ENCODE measurements at regions not wholly inside any gene's neighbourhood (a gene's known extent, or its start where the extent isn't known, plus 50 kb on each side); places are given as distances from the start of the nearest gene placed in this dataset.
A peak's percentile ranks its signal among the peaks of the same experiment; 100 is the strongest.

DNA sequence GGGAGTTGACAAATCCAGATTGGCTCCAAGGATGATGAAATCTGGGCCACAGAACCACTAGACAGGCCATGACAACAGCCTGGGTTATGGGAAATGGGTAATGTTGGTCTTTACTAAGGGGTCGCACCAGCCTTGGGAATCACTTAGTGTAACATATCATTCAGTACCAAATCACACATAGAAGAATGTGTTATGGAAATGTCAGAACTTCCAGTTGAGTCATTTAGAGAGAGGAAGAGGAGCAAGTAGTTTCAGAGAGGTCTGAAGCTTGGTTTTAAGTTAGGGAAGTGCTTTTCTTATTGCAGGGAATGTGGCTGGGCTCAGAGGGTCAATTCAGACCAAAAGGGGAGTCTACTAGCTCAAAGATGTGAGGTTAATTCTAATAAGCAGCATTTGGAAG is 241.6 kb upstream of the ZPLD1 start:
- no peak for DNase-seq

DNA sequence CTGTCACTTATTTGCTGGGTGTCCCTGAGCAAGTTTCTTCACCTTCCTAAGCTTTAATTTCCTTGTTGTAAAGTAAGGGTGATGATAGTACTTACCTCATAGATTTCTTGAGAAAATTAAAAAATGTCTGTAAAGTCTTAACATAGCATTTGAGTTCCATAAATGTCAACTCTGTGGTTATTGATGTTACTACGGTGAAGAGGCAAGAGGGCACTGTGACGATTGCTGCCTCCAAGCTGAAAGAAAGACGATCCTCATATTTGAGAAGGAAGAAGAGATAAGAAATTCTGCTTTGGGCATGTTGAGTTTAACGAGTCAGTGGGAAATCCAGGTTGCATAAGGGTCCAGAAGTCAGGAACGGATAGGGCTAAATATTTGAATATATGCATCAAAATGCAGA is 240.8 kb upstream of the ZPLD1 start:
- DNase-seq, result no peak

DNA sequence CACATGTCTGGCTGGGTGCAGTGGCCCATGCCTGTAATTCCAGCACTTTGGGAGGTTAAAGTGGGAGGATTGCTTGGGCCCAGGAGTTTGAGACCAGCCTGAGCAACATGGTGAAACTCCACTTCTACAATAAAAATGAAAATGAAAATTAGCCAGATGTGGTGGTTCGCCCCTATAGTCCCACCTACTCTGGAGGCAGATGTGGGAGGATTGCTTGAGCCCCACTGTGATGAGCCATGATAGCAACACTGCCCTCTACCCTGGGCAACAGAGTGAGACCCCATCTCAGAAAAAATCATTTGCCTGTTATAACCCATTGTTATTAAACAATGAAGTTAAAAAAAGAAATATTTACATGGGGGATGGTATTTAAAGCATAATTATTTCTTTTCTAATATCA is 240.1 kb upstream of the ZPLD1 start:
- no peak for DNase-seq

DNA sequence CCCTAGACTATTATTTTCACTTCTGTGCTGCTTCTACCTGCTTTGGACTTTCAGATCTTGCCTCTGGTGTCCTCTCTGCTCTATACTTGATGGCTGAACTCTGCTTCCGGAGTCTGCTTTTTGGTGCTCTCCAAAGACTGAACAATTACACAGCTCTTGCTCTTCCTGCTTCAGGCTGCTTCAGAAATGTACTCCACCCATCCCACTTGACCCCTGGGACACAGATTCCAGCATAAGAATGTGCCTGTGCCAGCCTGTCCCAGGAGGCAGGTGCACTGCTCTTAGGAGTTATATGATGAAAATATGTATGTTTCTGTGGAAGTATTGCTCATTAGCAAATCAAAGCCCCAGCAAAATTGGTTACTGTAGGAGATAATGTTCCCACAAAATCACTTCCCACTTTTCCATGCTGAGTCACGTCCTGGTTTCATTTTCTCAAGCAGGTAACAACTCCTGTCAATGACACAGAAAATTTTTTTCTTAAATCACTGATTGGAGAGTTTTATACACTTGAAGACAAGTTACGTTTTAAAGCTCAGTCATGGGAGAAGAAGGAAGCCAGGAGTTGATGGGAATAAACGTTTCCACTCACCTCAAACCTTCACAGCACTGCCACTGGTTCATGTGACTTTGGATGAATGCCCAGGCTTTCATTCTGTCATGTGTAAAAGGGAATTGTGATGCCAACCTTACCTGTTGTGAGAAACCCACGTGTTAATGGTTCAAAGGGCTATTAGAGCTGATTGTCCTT is 239.4 kb upstream of the ZPLD1 start:
- no peak for DNase-seq

DNA sequence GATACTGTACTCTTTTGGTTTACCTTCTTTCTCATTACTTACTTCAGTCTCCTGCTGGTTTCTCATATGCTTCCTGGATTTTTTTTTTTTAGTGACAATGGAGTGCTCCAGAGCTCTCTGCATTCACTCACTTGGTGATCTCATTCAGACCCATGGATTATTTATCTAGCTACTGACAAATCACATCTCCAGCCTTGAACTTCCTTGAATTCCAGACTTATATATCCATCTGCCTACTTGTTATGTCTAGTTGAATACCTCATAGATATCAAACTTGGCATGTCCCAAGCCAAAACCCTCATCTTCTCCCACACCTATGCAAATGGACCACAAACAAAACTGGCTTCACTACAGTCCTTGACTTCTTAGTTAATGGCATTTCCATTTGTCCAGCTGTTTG is 234.7 kb upstream of the ZPLD1 start:
- DNase-seq, result no peak

- DNase-seq, result no peak
Observed at GRCh38 chr3:102200560-102200959, 234.3 kb upstream of the ZPLD1 start.

DNA sequence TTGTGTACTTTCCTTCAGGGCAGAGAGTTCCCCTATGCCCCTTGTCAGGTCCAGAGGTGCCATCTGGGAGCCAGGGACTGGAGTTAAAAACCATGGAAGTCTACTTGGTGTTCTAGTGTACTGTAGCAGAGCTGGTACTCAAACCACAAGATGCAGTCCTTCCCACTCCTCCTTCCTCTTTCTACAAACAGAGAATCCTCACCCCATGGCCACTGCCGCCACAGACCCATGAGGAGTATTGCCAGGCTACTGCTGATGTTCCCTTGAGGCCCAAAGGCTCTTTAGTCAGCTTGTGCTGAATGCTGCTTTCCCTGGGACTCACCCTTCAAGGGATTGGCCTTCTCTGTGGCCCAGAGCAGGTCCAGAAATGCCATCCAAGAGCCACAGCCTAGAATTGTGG is 229.2 kb upstream of the ZPLD1 start:
- no peak for DNase-seq

DNA sequence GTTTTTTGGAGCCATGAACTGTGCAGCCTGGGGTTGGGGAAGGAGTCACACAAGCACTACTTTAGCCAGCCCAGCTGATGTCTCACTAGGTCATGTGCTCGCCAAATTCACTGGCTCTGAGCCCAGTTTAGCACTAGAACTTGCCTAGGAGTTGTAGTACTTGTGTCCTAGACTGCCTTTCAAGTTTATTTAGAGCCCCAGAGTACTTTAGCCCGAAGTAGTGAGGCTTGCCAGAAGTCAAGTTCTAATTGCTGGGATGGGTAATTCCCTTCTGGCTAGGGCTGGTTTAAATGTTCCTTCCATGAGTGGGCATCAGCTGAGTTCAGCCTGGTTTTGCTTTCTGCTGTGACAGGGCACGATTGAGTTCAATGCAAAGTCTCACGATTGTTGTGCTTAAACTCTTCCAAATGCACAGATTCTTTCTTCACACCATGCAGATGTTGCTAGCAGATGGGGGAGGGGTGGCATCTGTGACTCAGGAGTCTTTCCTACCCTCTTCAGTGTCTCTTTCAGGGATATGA is 228.2 kb upstream of the ZPLD1 start:
- DNase-seq, result no peak

GRCh38 chr3:102207151-102207571 is 227.7 kb upstream of the ZPLD1 start:
- DNase-seq, result no peak

- no peak for DNase-seq
Observed at GRCh38 chr3:102215166-102215565, 219.6 kb upstream of the ZPLD1 start.

GRCh38 chr3:102223132-102223531 is 211.7 kb upstream of the ZPLD1 start:
- DNase-seq, result no peak

GRCh38 chr3:102224171-102224570 is 210.6 kb upstream of the ZPLD1 start:
- no peak for DNase-seq

DNA sequence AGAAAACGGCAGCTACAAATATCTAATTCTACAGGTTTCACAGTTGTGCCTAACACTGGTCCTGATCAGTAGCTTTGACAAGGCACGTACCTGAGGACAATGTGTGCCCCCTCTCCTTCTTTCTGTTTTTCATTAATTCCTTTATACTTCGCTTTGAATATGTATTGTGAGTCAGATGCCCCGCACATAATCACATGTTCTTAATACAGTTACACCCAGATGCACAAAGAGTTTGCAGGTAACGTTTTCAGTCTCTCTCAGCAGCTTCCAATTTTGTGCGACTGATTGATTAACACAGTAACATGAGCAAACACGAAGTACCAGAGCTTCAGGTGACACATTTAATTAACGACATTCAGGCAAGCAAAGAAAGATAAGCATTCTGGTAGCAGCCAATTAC is 209.8 kb upstream of the ZPLD1 start:
- no peak for DNase-seq

GRCh38 chr3:102225407-102226132 is 209.2 kb upstream of the ZPLD1 start:
- DNase-seq, result no peak

GRCh38 chr3:102226463-102226862 is 208.4 kb upstream of the ZPLD1 start:
- no peak for DNase-seq

DNA sequence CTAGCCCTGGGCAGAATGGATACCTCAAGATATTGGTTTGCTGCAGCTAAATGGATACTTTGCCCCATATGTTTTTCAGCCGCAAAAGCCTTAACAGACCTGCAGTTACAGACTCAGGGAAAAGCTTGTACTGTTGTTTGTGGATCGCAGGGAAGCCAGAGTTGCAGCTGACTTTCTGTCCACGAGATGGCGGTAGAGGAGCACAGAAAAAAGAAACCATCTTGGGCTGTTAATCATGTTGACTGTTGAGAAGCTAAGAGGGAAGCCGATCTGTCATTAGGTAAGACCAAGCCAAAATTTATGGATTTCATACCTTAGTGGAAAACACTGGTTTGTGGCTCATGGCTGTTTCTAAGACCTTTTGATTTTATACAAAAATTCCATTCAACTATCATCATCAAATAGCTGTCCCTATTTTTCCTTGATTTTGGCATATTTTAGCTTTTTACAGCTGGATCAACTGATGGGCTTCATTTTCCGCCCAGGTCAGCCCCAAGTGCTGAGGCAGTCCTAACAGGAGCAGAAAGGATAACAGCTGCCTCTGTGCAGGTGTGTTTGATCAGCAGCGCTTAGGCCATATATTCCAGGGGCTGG is 205.7 kb upstream of the ZPLD1 start:
- peak; percentile 71 for DNase-seq

- no peak for DNase-seq
Observed at GRCh38 chr3:102230057-102230456, 204.8 kb upstream of the ZPLD1 start.

GRCh38 chr3:102233881-102234280 is 200.9 kb upstream of the ZPLD1 start:
- no peak for DNase-seq

GRCh38 chr3:102235679-102236078 is 199.1 kb upstream of the ZPLD1 start:
- DNase-seq, result no peak

- no peak for DNase-seq
Observed at GRCh38 chr3:102237181-102237580, 197.6 kb upstream of the ZPLD1 start.

DNA sequence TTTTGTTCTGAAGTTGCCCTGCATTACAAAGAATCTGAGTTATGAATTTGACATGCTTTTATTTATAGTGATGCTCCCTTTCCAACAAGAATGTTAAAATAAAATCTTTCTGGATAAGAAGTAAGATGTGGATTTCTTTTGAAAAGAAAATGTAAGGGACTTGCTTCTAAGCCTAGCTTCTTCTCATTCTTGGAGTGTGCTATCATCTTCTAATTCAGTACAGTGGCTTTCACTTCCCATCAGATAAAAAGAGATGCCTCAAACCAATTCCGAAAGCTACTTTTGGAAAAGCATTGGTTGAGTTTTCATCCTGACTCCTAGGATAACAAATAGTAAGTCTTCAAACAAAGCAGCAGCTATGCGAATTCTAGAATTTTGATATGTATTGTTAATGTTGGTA is 197.0 kb upstream of the ZPLD1 start:
- no peak for DNase-seq

DNA sequence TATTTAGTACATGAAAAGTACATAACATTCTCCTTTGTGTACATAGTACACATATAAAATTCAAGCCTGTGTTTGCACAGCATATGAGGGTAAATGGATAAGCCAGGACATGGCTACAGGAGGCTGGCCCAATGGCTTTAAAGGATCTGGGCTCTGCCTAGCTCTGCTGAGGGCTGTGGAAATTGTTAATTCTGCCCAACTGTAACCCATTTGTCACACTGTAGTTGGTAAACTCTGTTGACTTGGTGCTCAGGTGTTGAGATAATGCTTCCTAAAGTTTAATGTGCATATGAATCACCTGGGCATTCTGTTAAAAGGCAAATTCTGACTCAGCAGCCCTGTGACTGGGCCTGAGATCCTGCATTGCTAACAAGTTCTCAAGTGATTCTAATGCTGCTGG is 196.5 kb upstream of the ZPLD1 start:
- no peak for DNase-seq

DNA sequence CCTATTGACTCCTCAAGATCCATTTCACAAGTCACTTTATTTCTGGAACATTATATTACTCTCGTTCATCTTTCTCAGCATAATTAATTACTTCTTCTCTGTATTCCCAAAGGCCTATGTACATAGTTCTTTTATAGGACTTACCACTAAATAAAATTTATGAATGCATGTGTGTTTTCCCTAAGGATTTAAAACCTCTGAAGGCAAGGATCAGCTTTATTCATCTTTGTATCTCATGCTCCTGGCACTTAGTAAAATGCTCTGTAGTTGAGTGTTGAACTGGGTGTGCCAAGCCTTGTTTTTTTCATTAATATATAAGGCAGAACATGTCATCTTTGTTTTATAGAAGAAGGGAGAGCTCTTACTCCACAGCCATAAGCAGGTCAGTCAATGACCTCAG is 194.1 kb upstream of the ZPLD1 start:
- no peak for DNase-seq

Measured in activated CD4-positive, CD25-positive, alpha-beta regulatory T cell treated with anti-CD3 and anti-CD28 coated beads, Interleukin-2, amount 50 U/mL, for 72 hours (primary cell).